ENCODE measurements at regions not wholly inside any gene's neighbourhood (a gene's known extent, or its start where the extent isn't known, plus 50 kb on each side); places are given as distances from the start of the nearest gene placed in this dataset.
A peak's percentile ranks its signal among the peaks of the same experiment; 100 is the strongest.

DNA sequence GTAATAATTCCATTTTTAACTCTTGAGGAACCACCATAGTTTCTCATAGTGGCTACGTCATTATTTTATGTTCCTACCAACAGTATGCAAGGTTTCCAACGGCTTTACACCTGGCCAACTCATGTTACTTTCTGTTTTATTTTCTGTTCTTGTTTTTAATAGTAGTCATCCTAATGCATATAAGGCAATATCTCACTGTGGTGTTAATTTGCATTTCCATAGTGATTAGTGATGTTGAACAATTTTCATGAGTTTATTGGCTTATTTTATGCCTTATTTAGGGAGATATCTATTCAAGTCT, 465.5 kb upstream of the KLF6 start:
- Histone ChIP-seq H3K27me3 (no peaks in the 10 kb centered on the region), H3K4me1 (peaks cover 0 to 59% (median 13%) of the 10 kb centered on the region in 4 donors), H3K9me3 (no peaks in the 10 kb centered on the region), H3K27ac (no peak overlapping the region), H3K4me3 (no peak overlapping the region), H3K36me3 (no peaks in the 10 kb centered on the region)
- no peak for DNase-seq
- intact Hi-C loops (cut with DNase I; ENCODE audit: low total_unique reads): no loop called here
- TF ChIP-seq, protein P1, sequence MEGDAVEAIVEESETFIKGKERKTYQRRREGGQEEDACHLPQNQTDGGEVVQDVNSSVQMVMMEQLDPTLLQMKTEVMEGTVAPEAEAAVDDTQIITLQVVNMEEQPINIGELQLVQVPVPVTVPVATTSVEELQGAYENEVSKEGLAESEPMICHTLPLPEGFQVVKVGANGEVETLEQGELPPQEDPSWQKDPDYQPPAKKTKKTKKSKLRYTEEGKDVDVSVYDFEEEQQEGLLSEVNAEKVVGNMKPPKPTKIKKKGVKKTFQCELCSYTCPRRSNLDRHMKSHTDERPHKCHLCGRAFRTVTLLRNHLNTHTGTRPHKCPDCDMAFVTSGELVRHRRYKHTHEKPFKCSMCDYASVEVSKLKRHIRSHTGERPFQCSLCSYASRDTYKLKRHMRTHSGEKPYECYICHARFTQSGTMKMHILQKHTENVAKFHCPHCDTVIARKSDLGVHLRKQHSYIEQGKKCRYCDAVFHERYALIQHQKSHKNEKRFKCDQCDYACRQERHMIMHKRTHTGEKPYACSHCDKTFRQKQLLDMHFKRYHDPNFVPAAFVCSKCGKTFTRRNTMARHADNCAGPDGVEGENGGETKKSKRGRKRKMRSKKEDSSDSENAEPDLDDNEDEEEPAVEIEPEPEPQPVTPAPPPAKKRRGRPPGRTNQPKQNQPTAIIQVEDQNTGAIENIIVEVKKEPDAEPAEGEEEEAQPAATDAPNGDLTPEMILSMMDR (IDR thresholded peaks at IDR 0.05): no peak

DNA sequence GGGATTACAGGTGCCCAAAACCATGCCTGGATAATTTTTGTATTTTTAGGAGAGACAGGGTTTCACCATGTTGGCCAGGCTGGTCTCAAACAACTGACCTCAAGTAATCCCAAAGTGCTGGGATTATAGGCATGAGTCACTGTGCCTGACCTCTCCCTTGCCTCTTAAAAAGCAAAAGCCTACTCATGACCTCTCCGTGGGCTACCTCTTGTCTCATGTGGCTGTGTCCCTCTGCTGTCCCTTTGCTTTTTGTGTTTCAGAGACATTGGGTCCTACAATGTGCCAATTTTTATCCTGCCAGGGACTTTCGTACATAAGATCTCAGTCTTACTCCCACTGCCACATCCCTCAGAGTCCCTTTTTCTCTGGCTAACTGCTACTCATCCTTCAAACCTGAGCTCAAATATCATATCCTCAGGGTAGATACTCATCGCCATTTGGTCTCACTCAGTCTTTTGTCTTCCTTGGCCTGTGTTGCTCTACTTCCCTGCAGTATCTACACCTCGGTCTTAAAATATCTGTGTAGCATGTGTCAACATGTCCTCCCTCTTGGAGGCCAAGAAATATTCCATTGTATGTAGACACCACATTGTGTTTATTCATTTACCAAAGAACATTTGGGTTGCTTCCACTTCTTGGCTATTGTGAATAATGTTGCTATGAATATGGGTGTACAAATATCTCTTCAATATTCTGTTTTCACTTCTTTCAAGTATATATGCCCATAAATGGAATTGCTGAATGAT, 465.0 kb upstream of the KLF6 start:
- no peaks in the 10 kb centered on the region for H3K36me3 ChIP-seq
- H3K4me3 ChIP-seq: no peak overlapping the region
- intact Hi-C loops (cut with DNase I; ENCODE audit: low total_unique reads): loop anchor here (10.0 kb wide), 2 partner anchors 195 to 315 kb away; no protein-coding TSS in a partner anchor
- H3K4me1 ChIP-seq: peaks cover 0 to 60% (median 13%) of the 10 kb centered on the region in 4 donors
- TF ChIP-seq, protein P1 (IDR thresholded peaks at IDR 0.05): no peak
- H3K27ac ChIP-seq: peak overlapping the region; percentile 55 to 57
- H3K9me3 ChIP-seq: no peaks in the 10 kb centered on the region
- no peaks in the 10 kb centered on the region for H3K27me3 ChIP-seq
- no peak for DNase-seq

DNA sequence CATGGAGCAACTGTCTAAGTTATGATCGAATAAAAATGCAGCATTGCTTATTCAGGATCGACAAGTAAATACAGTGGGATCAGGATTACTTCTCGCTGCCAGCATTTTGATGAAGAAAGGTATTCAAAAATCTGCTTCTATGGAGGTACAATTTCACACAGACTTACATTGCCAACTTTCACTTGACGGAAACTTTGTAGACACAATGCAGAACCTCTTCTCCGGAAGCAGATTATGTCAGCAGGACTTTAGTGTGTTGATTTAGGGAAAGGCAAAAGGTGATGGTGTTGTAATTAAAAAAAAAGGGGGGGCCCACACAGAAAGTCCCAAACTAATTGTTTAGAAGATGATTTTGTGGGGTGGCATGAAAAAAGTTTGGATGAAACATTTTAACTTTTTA, 462.4 kb upstream of the KLF6 start:
- TF ChIP-seq, protein P1 (IDR thresholded peaks at IDR 0.05): no peak
- intact Hi-C loops (cut with DNase I; ENCODE audit: low total_unique reads): loop anchor here (10.0 kb wide), 2 partner anchors 193 to 313 kb away; no protein-coding TSS in a partner anchor
- peak overlapping the region; percentile 87 to 88 for H3K27ac ChIP-seq

DNA sequence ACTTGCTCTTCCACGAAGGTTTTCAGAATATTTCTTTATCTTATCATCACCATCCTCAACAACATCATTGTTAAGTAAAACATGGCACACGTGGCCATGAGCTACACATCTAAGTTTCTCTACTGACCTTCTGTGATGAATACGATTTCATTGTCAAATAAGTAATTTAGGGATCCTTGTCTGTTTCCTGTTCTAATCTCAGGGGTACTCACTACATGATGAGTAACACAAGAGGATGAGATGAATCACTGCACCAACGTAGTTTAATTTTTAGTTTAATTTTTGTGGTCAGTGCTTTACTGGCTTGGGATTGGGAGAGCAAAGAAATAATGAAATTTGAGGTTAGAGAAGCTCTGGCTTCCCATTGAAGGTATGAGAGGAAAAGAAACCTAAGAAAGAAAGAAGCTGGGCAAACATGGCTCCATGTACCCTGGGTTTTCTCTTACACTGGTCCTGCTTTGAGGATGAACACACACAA, 461.9 kb upstream of the KLF6 start:
- no peak for DNase-seq
- intact Hi-C loops (cut with DNase I; ENCODE audit: low total_unique reads): loop anchor here (10.0 kb wide), 2 partner anchors 192 to 312 kb away; no protein-coding TSS in a partner anchor
- H3K9me3 ChIP-seq: no peaks in the 10 kb centered on the region
- H3K27ac ChIP-seq: peak overlapping the region; percentile 87 to 88
- no peaks in the 10 kb centered on the region for H3K36me3 ChIP-seq
- peaks cover 0 to 45% (median 13%) of the 10 kb centered on the region in 4 donors for H3K4me1 ChIP-seq
- no peaks in the 10 kb centered on the region for H3K27me3 ChIP-seq
- TF ChIP-seq, protein P1 (IDR thresholded peaks at IDR 0.05): no peak
- H3K4me3 ChIP-seq: no peak overlapping the region

More for the DNA sequence above, 462.4 kb upstream of the KLF6 start:
- Histone ChIP-seq H3K9me3 (no peaks in the 10 kb centered on the region), H3K4me1 (peaks cover 0 to 50% (median 13%) of the 10 kb centered on the region in 4 donors), H3K27me3 (no peaks in the 10 kb centered on the region), H3K36me3 (no peaks in the 10 kb centered on the region), H3K4me3 (no peak overlapping the region)
- no peak for DNase-seq

DNA sequence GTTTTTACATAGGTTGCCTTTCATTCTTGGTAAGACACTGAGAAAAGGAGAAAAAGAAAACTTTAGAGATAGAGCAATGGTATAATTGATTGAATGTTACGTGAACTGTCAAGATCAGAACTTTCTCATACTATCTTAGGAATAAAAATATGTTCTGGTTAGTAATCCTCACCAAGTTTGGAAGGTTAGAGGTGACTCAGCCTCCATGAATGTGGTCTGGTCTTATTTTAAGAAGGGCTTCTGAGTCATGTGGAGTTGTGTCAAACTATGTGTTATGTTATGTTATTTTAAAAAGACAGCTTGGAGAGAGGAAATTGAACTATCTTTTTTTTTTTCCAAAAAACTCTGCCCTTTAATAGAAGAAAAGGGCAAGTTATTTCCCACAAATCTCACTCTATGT, 458.6 kb upstream of the KLF6 start:
- H3K36me3 ChIP-seq: peaks cover 0 to 5% (median 0%) of the 10 kb centered on the region in 3 donors
- no peaks in the 10 kb centered on the region for H3K27me3 ChIP-seq
- intact Hi-C loops (cut with DNase I; ENCODE audit: low total_unique reads): loop anchor here (5.0 to 10.0 kb wide), 3 partner anchors 189 to 461 kb away; no protein-coding TSS in a partner anchor
- no peaks in the 10 kb centered on the region for H3K9me3 ChIP-seq
- peak overlapping the region; percentile 52 to 53 for H3K4me3 ChIP-seq
- TF ChIP-seq, protein P1 (IDR thresholded peaks at IDR 0.05): no peak
- peak overlapping the region; percentile 87 to 88 for H3K27ac ChIP-seq
- peak in 1 of 2 donors; percentile 58 for DNase-seq
- H3K4me1 ChIP-seq: peaks cover 0 to 55% (median 9%) of the 10 kb centered on the region in 4 donors
